Retina (tissue), 1 donor: ENCODE measurements at regions not wholly inside any gene's neighbourhood (a gene's known extent, or its start where the extent isn't known, plus 50 kb on each side); places are given as distances from the start of the nearest gene placed in this dataset.
A peak's percentile ranks its signal among the peaks of the same experiment; 100 is the strongest.

Source experiments
- DNase-seq: peaks from one replicate; pipeline ENCODE4 v3.0.0-alpha.2; 2016

DNA sequence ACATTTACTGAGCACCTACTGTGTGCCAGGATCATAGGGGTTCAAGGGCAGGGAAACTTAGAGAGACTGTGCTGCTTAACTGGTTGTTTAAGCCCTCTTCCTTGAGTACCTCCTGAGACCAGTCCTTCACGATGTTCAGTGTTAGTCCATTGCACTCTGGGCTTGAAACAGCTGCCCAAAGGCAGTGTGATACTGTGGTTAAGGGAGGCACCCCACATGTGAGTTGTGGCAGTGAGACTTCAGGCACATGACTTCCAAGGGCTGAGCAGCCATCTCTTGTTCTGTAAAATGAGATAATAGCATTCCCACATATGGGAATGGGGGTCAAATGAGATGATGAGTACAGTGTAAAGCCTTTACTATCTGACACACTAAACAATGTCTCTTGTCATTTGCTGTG is 75.1 kb downstream of the LINGO1 start:
- DNase-seq: no peak

DNA sequence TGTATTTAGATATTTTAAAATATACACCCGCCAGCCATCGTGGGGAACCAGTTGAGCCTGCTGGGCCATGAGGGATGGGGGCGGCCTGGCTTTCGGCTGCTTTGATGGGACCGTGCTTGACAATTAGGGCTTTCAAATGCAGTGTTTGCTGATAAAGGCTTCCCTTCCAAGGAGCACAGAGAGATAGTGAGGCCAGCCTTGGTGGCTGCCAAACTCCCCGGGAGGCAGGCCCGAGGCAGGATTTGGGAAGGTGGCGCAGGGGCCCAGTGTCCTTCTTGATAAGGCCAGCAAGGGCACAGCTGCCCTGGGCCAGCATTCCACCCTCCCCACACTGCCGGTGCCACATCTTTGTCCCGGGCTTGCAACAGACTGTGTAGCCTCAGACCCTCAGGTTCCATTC is 75.6 kb downstream of the LINGO1 start:
- no peak for DNase-seq

DNA sequence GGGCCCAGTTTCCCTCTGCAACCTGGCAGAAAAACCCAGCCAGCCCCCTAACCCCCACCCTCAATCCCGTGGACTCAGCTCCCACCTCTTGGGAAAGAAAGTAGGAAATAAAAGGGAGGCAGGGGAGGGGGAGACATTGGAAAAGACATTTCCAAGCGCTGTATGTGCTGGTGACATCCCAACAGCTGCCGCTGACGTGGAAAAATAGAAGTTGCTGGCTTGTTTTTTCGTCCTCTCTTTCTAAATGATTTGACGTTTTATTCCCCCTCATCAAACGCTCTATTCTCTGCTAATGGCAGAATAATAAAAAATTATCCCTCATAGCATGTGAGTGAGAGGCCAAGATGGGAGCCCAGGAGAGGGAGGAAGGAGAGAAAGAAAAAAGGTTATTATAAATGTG is 76.1 kb downstream of the LINGO1 start:
- DNase-seq: no peak

DNA sequence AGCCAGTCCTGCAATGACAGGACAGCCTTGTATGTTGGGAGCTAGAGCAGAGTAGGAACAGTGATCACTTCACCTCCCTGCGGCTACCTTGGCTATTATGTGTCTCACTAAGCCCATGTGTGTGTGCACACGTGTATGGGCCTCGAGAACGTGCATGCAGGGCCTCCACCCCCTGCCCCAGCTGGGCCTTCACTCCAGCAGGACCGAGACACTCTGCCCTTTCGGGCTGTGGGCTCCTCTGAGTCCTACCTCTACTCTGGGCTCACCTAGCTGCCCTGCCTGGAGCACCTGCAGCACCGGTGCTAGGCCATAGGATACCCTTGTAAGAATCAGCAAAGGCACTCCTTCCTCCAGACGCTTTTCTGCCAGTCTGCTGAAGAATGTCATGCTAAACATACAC is 77.5 kb downstream of the LINGO1 start:
- DNase-seq: no peak

DNA sequence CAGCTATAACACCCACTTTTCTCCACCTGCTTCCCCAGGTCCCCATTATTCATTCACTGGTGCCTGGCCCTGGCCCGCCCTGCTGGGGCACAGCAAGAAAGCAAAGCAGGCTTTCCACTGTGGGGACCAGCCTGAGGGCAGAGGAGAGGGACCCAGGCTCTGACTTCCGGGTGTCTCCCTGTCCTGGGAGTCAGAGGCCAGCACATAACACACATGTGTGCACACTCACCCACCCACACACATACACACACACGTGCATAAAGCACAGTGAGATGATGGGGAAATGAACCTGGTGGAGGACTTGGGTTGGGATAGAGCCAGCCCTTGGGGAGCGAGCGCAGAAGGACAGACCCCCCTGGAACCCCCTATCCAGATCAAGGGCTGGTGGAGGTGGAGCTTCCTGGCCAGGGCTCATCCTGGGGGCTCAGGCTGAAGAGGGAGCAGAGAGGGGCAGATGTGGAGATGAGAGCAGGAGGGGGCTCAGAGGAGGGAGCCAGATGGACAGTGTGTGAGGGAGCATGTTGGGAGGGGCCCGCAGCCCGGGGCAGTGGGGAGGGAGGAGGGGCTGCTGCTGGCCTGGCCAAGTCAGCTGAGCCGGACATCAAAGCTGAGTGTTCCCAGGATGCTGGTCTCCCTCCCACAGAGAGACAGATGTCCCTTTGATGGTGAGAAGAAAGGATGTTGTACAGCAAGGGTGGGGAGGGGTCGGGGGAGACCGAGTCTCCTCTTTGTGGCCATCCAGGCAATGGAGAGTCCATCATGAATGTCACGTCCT is 78.2 kb downstream of the LINGO1 start:
- DNase-seq: peak; percentile 61

DNA sequence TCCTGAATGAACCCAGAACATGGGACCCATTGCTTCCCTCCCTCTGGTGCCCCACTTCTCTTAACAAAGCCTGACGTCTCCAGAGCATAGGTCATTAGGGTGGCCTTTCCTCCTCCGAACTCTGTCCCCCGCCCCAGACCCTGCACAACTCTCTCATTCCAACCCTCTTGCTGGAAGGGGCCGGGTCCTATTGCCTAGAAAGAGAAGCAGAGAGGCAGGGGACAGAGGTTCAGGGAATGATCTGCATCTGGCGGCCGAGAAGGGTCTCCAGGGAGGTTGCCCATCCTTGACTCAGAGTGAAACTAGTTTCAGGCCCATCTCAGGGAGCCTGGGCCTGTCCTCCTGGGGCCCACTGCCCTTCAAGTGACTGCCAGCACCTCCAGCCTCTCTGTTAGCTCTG is 79.0 kb downstream of the LINGO1 start:
- peak; percentile 57 for DNase-seq

DNA sequence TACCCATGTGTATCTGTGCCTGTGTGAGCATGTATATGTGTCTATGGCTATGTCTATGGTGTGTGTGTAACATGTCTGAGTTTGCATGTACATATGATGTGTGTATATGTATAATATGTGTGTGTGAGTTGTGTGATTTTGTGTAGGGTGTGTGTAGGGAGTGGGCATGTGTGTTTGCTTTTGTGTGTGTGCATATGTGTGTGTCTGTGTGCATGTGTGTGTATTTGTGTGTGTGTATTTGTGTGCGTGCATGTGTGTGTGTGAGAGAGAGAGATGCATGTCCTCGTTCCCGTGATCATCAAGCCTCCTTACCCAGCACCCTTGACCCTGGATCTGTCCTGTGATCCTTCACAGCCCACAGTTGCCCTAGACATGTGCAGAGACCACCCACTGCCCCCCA is 79.5 kb downstream of the LINGO1 start:
- DNase-seq: no peak

DNA sequence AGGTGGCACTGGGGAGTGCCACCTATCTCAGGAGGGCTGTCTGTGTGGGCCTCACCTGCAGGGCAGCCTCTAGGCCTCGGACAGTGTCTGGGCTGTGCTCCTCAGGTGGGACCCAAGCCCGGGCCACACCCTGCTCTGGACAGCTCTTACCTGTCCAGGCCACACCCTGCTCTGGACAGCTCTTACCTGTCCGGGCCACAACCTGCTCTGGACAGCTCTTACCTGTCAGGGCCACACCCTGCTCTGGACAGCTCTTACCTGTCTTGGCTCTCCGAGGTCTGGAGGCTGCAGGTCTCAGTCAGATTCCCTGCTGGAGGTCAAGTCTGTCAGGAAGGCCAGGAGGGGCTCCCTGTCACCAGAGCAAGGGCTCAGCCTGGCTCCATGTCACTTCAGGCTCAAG is 80.6 kb downstream of the LINGO1 start:
- DNase-seq: no peak

DNA sequence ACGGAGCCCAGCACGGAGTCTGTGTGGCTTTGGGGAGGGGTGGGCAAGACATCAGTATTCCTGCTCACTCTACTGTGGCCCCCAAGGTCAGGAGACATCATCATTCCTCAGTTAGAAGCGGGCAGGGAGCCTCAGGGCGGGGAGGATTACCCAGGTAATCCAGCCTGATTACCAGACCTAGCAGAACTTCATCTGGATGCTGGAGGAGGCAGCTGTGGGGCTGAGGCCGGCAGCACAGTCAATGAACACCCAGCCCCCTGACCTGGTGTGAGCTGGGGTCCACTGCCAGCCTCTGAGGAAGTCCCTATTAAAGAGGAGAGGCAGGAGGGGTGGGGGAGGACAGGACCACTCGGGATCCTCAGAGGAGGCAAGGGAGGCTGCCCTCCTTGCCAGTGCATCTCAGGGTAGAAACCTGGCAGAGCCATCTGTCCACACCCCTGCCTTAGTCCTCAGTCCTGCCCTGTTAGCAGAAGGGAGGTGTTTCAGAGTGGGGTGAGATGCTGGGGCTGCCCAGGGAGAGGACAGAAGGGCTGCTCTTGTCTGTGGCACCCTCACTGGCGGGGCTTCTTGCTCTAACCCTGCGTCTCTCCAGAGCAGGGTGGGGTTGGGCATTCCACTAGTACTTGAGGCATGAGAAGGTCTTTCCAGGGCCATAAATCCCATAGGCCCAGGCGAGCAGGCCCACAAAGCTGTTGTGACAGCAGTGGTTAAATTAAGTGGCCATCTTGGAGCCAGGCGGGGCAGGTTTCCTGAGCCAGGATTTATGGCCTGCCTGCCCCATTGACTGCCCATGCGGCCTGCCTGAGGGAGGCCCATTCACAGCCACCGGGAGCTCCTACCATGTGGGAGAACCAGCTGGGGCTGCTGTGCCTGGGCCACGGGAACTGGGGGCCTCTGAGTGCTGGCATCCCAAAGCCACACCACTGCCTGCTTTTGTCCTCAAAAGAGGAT is 82.1 kb downstream of the LINGO1 start:
- DNase-seq: no peak

DNA sequence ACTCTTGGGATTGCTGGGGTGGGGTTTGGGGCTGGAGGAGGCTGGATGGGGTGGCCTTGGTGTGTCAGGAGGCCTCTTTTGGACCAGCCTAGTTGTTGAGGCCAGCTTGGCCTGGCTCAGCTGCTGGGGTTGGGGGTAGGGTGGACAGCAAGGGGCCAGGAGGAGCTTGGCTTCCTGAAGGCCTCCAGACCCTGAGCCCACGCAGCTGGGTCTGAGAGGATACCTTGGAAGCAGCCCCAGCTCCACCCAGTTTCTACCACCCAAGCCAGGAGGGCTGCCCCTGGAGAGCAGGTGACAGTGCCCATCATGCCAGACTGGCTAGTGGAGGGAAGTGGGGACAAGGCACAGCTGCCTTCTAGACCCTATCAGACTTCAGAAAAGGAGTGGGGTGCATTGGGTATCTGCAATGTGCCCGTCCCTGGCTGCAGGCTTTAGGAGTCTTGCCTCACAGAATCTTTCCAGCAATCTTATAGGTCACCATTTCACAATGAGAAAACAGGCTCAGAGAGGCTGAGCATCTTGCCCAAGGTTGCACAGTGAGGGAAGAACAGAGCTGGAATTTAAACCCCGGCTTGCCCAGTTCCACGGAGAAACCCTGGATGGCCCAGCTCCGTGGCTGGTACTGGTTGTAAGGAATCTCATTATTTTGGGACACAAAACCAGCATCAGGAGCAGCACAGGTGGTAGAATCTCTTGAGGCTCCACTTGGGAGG is 83.0 kb downstream of the LINGO1 start:
- no peak for DNase-seq

DNA sequence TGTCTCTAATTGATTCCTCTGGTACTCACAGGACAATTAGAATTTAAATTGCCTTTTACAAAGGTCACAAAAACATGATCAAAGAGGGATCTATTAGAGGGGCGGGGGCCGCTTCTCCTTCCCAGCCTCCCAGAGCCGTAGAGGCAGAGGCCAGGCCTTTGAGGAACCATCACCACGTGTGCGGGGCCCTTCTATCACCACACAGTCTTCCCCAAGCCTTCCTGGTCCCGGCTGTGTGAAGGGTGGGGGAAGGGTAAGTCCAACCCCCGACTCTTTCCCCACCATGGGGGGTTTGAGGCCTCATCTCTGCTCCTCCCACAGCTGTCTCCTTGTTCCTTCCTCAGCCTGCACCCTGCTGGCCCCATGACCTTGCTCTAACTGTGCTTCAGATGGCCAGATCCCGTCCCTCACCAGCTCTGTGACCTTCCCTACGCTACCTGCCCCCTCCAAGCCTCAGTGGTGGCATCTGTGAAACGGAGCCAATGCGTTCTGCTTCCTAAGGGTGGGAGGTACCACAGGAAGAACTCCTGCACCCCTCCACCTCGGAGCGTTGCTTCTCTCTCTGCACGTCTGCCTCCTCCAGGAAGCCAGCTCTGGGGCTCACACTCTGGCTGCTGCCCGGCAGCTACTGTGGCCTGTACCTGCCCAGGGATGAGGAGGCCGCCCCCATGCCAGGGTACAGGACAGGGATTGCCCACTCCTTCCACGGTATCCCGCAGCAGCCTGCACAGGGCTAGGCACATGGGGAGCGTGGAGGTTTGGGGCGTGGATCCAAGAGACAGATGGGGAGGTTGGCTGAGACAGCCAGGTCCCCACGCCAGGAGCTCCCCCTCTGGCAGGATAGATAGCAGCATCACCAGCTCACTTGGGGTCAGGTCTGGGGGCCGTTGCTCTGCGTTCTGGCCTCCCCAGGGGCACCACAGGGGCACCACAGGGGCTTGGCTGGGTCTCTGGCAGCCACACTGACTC is 83.8 kb downstream of the LINGO1 start:
- DNase-seq: peak; percentile 54

DNA sequence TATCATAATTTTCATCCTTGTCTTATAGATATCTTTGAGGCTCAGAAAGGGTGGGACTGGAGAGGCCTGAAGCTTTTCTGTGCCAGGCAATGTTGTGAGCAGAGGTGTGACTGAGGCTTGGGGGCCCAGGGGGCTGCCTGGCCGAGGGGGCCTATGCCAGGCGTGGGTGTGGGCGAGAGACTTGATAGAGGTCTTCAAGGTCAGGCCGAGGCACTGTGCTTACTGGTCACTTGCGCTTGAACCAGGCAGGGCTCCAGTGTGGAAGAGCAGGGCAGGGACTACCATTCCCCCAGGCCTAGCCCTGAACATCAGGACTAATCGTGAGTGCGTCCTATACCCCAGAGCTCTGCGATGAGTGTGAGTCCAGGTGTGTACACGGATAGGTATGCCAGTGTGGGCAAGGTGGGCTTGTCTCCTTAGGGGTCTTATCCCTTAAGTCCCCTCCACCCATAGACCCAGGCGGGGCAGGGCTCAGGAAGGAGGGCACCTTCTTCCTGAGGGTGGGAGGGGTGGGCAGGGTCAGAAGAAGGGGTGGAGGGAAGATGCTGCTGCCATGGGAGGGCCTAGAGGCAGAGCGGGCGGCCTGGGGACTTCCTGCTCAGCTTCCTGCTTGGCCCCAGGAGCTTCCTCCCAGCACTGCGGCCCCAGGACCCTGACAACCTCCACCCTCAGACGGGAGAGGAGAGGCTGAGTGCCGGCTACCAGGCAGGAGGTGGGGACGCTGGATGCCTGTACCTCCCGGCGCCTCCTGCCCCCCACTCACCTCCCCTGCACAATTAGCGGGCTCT is 84.7 kb downstream of the LINGO1 start:
- no peak for DNase-seq

DNA sequence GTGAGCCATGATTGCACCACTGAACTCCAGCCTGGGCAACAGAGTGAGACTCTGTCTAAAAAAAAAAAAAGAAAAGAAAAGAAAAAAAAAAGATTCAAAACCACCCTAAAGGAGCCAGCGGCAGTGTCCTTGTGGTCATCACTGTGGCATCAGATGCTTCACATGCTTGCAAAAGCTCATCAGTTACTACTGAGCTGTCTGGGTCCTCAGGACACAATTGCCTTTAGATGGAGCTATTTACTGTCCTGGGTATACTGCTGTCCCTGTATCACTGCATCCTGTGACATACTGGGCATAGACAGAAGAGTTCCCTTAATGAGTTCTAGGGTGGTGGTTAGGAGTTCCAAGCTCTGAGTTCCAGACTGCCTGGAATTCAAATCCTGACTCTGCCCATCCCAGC is 85.8 kb downstream of the LINGO1 start:
- DNase-seq: no peak

DNA sequence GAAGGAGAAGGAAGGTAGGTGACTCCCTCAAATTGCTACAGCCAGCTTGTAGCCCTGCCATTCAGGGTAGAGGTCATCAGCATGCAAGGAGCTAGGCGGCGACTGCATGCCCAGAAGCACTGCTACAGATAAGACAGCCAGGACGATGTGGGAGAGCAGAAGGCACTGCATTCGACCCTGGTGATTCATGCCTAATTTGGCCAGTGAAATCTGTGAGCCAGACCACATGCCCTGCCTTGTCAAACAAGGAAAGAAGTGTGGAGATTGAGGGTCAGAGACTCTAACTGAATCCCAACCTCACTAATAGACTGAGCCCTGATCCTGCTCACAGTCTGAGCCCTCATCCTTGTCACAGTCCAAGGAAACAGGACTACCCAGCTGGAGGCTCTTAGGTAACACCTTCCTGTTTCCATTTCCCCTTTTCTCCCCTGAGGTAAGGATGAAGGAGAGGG is 86.6 kb downstream of the LINGO1 start:
- no peak for DNase-seq

DNA sequence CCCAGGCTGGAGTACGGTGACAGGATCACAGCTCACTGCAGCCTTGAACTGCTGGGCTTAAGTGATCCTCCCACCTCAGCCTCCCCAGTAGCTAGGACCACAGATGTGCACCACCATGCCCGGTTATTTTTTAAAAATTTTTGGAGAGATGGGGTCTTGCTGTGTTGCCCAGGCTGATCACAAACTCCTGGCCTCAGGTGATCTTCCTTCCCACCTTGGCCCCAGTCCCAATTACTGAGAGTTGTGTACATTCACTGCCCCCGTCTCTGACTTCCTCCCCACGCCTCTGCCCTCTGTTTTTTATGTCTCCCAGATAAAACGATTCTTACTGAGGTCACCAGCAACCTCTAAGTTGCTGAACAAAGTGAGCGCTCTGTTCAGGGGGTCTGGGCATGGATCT is 87.7 kb downstream of the LINGO1 start:
- no peak for DNase-seq

DNA sequence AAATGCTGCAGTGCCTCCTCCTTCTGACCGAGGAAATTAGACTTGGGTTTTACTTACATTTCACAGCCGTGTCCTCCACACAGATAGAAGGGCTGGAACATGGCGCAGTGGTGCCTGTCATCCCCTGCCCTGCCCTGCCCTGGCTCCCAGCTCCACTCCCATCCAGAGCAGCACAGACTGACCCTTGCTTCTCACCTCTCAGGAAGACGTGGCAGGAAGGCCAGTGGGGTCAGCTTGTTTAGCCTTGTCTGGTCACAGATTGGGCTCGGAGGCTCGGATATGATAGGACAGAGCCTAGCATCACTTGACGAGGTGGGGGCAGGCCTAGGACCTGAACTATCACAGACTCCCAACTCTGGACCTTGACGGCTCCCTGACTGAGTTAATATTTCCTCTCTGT is 88.5 kb downstream of the LINGO1 start:
- DNase-seq: peak; percentile 12

DNA sequence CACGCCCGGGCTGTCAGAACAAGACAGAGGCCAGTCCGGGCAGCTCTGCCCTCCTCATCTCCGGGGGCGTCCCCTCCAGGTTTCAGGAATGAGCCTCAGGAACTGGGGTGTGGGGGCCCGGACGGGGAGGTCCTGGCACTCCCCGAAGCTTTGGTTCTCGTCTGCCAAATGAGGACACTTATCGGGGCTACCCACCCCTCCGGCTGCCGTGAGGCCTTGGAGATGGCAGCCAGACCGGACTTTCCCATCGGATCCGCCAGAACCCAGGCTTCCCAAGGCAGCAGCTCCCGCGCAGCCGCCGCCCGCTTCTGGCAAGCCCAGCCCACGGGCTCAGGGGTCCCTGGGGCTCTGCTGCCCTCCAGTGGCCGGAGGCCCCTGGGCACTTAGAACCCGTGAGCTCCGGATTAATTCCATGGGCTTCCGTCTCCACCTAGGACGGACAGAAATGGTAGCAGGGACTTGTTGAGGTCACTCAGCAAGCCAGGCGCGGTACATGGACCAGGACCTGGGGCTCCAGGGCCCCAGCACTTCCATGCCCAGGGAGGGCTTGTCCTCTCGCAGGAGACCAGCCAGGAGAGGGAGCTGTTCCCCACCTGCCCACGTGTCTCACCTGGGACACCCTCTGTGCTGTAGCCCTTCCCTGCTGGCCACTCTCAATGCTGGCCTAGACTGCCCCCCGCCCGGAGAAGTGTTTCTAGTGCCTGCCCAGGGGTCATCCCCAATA is 89.4 kb downstream of the LINGO1 start:
- peak; percentile 92 for DNase-seq

DNA sequence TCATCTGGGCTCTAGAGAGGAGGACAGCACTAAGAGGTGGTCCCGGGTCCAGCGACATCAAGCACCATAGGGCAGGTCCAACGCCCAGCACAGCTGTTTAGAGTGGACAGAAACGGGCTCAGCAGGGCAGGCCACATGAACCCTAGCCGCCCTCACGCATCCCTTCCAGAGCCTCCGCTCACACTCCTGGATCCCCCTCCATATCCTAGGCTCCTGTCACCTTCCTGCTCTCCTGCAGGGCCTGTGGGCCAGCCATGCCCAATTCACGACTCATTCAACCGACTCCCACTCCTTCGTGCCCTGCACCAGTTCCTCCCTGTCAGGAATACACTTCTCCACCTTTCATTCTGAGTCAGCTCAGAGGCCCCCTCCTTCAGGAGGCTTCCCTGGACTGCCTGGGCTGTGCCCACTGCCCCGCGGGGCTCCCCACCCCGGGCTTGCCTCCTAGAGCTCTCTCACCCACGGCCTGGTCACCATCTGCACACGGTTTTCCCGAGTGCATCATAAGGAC is 90.2 kb downstream of the LINGO1 start:
- no peak for DNase-seq

DNA sequence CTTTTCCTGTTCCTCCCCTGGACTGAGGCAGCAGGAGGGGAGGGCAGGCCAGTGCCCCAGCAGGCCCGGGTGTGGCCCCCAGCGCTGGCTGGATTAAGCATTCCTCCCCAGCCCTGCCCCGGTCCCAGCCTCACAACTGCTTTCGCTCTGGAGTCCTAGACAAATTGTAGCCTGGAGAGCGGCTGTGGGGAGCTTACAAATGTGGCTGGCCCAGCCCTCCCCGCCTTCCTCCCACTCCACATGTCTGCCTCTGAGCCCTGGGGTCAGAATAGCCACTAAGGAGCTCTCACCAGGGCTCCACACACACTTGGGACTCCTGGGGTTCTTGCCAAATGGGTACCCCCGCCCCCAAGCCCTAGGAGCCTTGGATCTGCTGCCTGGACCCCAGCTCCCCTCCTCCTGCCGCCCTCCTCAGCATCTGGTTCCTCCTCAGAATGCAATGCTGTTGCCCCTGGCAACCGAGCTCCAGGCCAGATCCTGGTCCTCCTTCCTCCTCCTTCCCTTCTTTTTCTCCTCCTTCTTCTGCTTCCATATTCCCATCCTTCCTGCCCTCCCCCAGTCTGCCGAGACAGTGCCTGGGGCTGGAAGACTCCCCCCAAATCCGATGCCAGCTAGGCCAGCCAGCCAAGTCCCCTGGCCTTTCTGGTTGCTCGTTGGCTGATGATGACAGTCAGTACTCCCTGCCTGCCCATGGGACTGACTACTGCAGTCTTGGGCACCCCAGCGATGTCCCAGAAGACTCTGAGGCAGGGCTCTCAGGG is 91.1 kb downstream of the LINGO1 start:
- peak; percentile 75 for DNase-seq
